CD14-positive monocyte (primary cell): ENCODE measurements at regions not wholly inside any gene's neighbourhood (a gene's known extent, or its start where the extent isn't known, plus 50 kb on each side); places are given as distances from the start of the nearest gene placed in this dataset.

ENCODE experiments used
- DNase-seq, 3 donors: peaks; one replicate each; pipeline ENCODE4 v3.0.0-alpha.2; 2011 to 2022
- H2AFZ ChIP-seq: 2 replicates; pipeline ENCODE4 v1.6.0; 2012; ENCODE audit warnings: mild to moderate bottlenecking, low read depth, low read length, inconsistent platforms; ENCODE audit not compliant: insufficient read depth, poor library complexity, severe bottlenecking
- H3K27ac ChIP-seq, 2 donors: 1 replicate in 1 of 2; 2 replicates in 1 of 2; pipeline ENCODE4 v1.5.1; 2012 to 2013; ENCODE audit warnings: low read length in 2 of 2, control low read depth in 1 of 2, inconsistent platforms in 1 of 2, low read depth in 1 of 2, mild to moderate bottlenecking in 1 of 2
- H3K27me3 ChIP-seq, 2 donors: one replicate each; pipeline versions ENCODE4 v1.6.0 to v1.6.1; 2011 to 2013; ENCODE audit warnings: low read length in 2 of 2; ENCODE audit not compliant: control insufficient read depth in 2 of 2, insufficient read depth in 2 of 2
- H3K36me3 ChIP-seq, 2 donors: replicated peaks in 1 of 2; 1 replicate in 1 of 2; 2 replicates in 1 of 2; pipeline versions ENCODE4 v1.5.1 to v1.6.1; 2012 to 2013; ENCODE audit warnings: low read length in 2 of 2, control low read depth in 1 of 2, inconsistent platforms in 1 of 2, mild to moderate bottlenecking in 1 of 2; ENCODE audit not compliant: insufficient read depth in 2 of 2, control insufficient read depth in 1 of 2
- H3K4me1 ChIP-seq, 2 donors: 1 replicate in 1 of 2; 2 replicates in 1 of 2; pipeline versions ENCODE4 v1.5.1 to v1.6.1; 2012 to 2013; ENCODE audit warnings: low read length in 2 of 2, control low read depth in 1 of 2, inconsistent platforms in 1 of 2, mild to moderate bottlenecking in 1 of 2, moderate library complexity in 1 of 2; ENCODE audit not compliant: insufficient read depth in 2 of 2, control insufficient read depth in 1 of 2
- H3K4me2 ChIP-seq: replicated peaks from 2 replicates; pipeline ENCODE3; 2012; ENCODE audit warnings: low read length, moderate library complexity, mild to moderate bottlenecking; ENCODE audit not compliant: poor library complexity, severe bottlenecking; ENCODE audit errors: extremely low read depth
- H3K4me3 ChIP-seq, 3 experiments: fragments of 200-600 bp in 1 of 3; sonication (generic) in 1 of 3; replicated peaks in 1 of 3; 1 replicate in 2 of 3; 2 replicates in 1 of 3; pipeline ENCODE4 v1.5.1; 2011 to 2013; ENCODE audit warnings: low read length in 3 of 3, mild to moderate bottlenecking in 3 of 3, control low read depth in 2 of 3, low read depth in 2 of 3, inconsistent platforms in 1 of 3, moderate library complexity in 1 of 3
- H3K79me2 ChIP-seq: 2 replicates; pipeline ENCODE4 v1.6.0; 2012; ENCODE audit warnings: mild to moderate bottlenecking, control low read depth, inconsistent platforms, low read length, moderate library complexity; ENCODE audit not compliant: insufficient read depth
- H3K9ac ChIP-seq: 2 replicates; pipeline ENCODE4 v1.6.0; 2017; ENCODE audit warnings: low read length, mild to moderate bottlenecking; ENCODE audit not compliant: insufficient read depth, poor library complexity, severe bottlenecking
- H3K9me3 ChIP-seq, 2 donors: replicated peaks in 1 of 2; 1 replicate in 1 of 2; 2 replicates in 1 of 2; pipeline versions ENCODE4 v1.5.1 to v1.6.1; 2012 to 2013; ENCODE audit warnings: low read length in 2 of 2, control low read depth in 1 of 2; ENCODE audit not compliant: control insufficient read depth in 1 of 2, insufficient read depth in 1 of 2
- H4K20me1 ChIP-seq: 2 replicates; pipeline ENCODE4 v1.6.0; 2012; ENCODE audit warnings: mild to moderate bottlenecking, low read length, control low read depth, moderate library complexity; ENCODE audit not compliant: insufficient read depth
- H3K27ac Mint-ChIP-seq, 7 donors: one replicate each; pipeline ENCODE4 v1.8.0; 2020; ENCODE audit warnings: mild to moderate bottlenecking in 7 of 7, mixed read lengths in 7 of 7, moderate library complexity in 6 of 7, inconsistent platforms in 2 of 7
- H3K27me3 Mint-ChIP-seq, 3 donors: one replicate each; pipeline ENCODE4 v1.8.0; 2021 to 2022; ENCODE audit warnings: low read depth in 3 of 3, mild to moderate bottlenecking in 3 of 3, mixed read lengths in 3 of 3, moderate library complexity in 3 of 3, inconsistent platforms in 1 of 3
- H3K36me3 Mint-ChIP-seq, 2 donors: one replicate each; pipeline ENCODE4 v1.8.0; 2020; ENCODE audit warnings: mixed read lengths in 2 of 2, inconsistent platforms in 1 of 2, mild to moderate bottlenecking in 1 of 2
- H3K4me1 Mint-ChIP-seq: one replicate; pipeline ENCODE4 v1.8.0; 2020; ENCODE audit warnings: mild to moderate bottlenecking, mixed read lengths
- H3K4me3 Mint-ChIP-seq, 2 donors: one replicate each; pipeline ENCODE4 v1.8.0; 2020; ENCODE audit warnings: mild to moderate bottlenecking in 2 of 2, mixed read lengths in 2 of 2, moderate library complexity in 1 of 2
- H3K9me3 Mint-ChIP-seq, 7 donors: one replicate each; pipeline ENCODE4 v1.8.0; 2020 to 2022; ENCODE audit warnings: mixed read lengths in 7 of 7, mild to moderate bottlenecking in 6 of 7, moderate library complexity in 6 of 7, inconsistent platforms in 2 of 7
- CTCF ChIP-seq: fragments of 200-600 bp; IDR thresholded peaks from one replicate; pipeline ENCODE4 v1.8.0; 2022; ENCODE audit warnings: antibody characterized with exemption, mild to moderate bottlenecking
- WGBS: methylation state at CpG from one replicate; pipeline ENCODE4 v1.1.5; 2013; ENCODE audit warnings: missing lambda C conversion rate; ENCODE audit not compliant: insufficient coverage; 5-methylcytosine and 5-hydroxymethylcytosine counted together
- intact Hi-C, 2 donors: fragments of 100-400 bp; cut with micrococcal nuclease; formaldehyde crosslinking; loops; one replicate each; pipeline versions ENCODE4 v1.15.0 to v1.15.1; 2023

GRCh38 chr13:19055611-19056010 lies 126.0 kb downstream of the TUBA3C start:
- Mint-ChIP-seq H3K4me1 (no peaks in the 10 kb centered on the region), H3K27me3 (peaks cover 0 to 3% (median 2%) of the 10 kb centered on the region in 3 donors), H3K4me3 (no peak overlapping the region), H3K27ac (no peak overlapping the region), H3K36me3 (no peaks in the 10 kb centered on the region), H3K9me3 (peaks cover 27 to 74% (median 51%) of the 10 kb centered on the region in 7 donors)
- no peak for TF ChIP-seq CTCF
- Histone ChIP-seq H3K27ac (no peak overlapping the region), H4K20me1 (no peaks in the 10 kb centered on the region), H3K27me3 (no peaks in the 10 kb centered on the region), H3K4me2 (no peak overlapping the region), H3K9me3 (peaks cover 72 to 97% of the 10 kb centered on the region in 2 donors), H3K9ac (no peak overlapping the region), H2AFZ (no peak overlapping the region), H3K4me1 (no peaks in the 10 kb centered on the region), H3K36me3 (no peaks in the 10 kb centered on the region), H3K79me2 (no peaks in the 10 kb centered on the region), H3K4me3 (no peak overlapping the region)
- intact Hi-C loops: no loop called here
- no peak for DNase-seq
- 88% methylated on average over 7 of the region's 8 CpGs for WGBS

DNA sequence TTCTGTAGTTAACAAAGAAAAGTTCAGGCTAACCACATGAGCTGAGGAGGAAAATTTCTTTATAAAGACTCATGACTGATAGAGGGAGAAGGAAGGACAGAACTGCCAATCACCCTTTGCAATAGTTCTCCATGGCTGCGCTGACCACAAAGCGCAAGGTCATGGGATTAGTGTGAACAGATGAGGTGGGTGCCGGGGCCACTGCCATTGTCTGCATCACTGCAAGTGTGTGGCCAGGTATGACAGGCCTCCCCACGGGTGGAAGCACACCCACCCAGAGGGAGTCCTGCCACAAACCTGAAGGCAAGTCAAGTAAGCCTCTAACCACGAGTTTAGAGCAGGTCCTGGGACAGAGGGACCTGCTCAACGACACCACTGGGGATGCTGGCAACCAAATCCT lies 128.1 kb downstream of the TUBA3C start:
- TF ChIP-seq CTCF: no peak
- H3K79me2 ChIP-seq: no peaks in the 10 kb centered on the region
- H3K9ac ChIP-seq: no peak overlapping the region
- H3K36me3 ChIP-seq: no peaks in the 10 kb centered on the region
- H4K20me1 ChIP-seq: no peaks in the 10 kb centered on the region
- no peaks in the 10 kb centered on the region for H3K4me1 ChIP-seq
- intact Hi-C loops: no loop called here
- DNase-seq: no peak
- H2AFZ ChIP-seq: no peak overlapping the region
- peaks cover 78 to 95% of the 10 kb centered on the region in 2 donors for H3K9me3 ChIP-seq
- H3K27ac ChIP-seq: no peak overlapping the region
- H3K27ac Mint-ChIP-seq: no peak overlapping the region
- H3K4me1 Mint-ChIP-seq: no peaks in the 10 kb centered on the region
- H3K4me3 ChIP-seq: no peak overlapping the region
- no peak overlapping the region for H3K4me3 Mint-ChIP-seq
- 73% methylated on average over 4 of the region's 6 CpGs for WGBS
- no peak overlapping the region for H3K4me2 ChIP-seq
- peaks cover 0 to 3% (median 3%) of the 10 kb centered on the region in 3 donors for H3K27me3 Mint-ChIP-seq
- peaks cover 27 to 77% (median 55%) of the 10 kb centered on the region in 7 donors for H3K9me3 Mint-ChIP-seq
- H3K27me3 ChIP-seq: no peaks in the 10 kb centered on the region
- no peaks in the 10 kb centered on the region for H3K36me3 Mint-ChIP-seq
